HFFc6 (cell line): ENCODE measurements at regions not wholly inside any gene's neighbourhood (a gene's known extent, or its start where the extent isn't known, plus 50 kb on each side); places are given as distances from the start of the nearest gene placed in this dataset.

Experiments
- DNase-seq: peaks from one replicate; pipeline ENCODE4 v3.0.0-alpha.2; 2018
- H3K27ac Mint-ChIP-seq: 2 replicates; pipeline ENCODE4 v1.8.0; 2020; ENCODE audit warnings: mild to moderate bottlenecking, mixed read lengths
- H3K27me3 Mint-ChIP-seq: 2 replicates; pipeline ENCODE4 v1.8.0; 2021; ENCODE audit warnings: mild to moderate bottlenecking, moderate library complexity, mixed read lengths; ENCODE audit not compliant: insufficient read depth
- H3K36me3 Mint-ChIP-seq: 2 replicates; pipeline ENCODE4 v1.8.0; 2021; ENCODE audit warnings: low read depth, mixed read lengths
- H3K4me1 Mint-ChIP-seq: 2 replicates; pipeline ENCODE4 v1.8.0; 2020; ENCODE audit warnings: low read depth, mixed read lengths
- H3K4me3 Mint-ChIP-seq: 2 replicates; pipeline ENCODE4 v1.8.0; 2020; ENCODE audit warnings: mild to moderate bottlenecking, moderate library complexity, mixed read lengths
- H3K9me3 Mint-ChIP-seq: 2 replicates; pipeline ENCODE4 v1.8.0; 2020; ENCODE audit warnings: mild to moderate bottlenecking, mixed read lengths
- TF ChIP-seq, protein P1 (sequence below): fragments of 200-600 bp; sonication (generic); IDR thresholded peaks from 2 replicates; pipeline ENCODE4 v1.5.0; 2021; ENCODE audit warnings: antibody characterized with exemption, mild to moderate bottlenecking

- DNase-seq: no peak
- Mint-ChIP-seq H3K27ac (no peak overlapping the region), H3K9me3 (peaks cover 41% of the 10 kb centered on the region), H3K27me3 (no peaks in the 10 kb centered on the region), H3K4me3 (no peak overlapping the region), H3K4me1 (no peaks in the 10 kb centered on the region), H3K36me3 (peaks cover 3% of the 10 kb centered on the region; the same call in 1 of the 2 replicates)
- TF ChIP-seq, protein P1, sequence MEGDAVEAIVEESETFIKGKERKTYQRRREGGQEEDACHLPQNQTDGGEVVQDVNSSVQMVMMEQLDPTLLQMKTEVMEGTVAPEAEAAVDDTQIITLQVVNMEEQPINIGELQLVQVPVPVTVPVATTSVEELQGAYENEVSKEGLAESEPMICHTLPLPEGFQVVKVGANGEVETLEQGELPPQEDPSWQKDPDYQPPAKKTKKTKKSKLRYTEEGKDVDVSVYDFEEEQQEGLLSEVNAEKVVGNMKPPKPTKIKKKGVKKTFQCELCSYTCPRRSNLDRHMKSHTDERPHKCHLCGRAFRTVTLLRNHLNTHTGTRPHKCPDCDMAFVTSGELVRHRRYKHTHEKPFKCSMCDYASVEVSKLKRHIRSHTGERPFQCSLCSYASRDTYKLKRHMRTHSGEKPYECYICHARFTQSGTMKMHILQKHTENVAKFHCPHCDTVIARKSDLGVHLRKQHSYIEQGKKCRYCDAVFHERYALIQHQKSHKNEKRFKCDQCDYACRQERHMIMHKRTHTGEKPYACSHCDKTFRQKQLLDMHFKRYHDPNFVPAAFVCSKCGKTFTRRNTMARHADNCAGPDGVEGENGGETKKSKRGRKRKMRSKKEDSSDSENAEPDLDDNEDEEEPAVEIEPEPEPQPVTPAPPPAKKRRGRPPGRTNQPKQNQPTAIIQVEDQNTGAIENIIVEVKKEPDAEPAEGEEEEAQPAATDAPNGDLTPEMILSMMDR: no peak
These were observed 196.8 kb upstream of the TOX3 start for GRCh38 chr16:52743707-52744106.

DNA sequence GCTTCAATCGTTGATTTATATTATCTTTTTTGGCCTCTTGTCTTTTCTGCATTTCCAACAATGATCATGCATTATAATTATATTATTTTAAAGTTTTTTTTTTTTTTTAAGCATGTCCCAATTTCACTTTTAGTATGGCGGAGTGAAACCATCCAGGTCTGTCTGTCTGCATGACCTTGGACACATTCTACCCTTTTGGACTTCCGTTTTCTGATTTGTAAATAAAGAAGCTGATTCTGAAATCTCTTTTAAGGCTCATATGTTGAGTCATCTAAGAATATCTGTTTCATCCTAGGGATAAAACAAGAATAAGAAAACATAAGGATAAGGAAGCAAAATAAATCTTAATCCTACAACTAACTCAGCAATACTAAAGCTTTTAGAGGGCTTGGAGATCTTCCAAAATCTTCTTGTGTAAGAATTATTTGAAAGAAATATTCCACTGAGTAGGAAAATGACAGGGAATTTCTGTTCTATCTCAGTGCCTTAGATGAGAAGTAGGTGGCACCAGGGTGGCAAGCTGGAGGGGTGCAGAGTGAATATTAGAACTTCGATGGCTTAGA lies 195.7 kb upstream of the TOX3 start:
- no peak overlapping the region for H3K27ac Mint-ChIP-seq
- DNase-seq: no peak
- H3K9me3 Mint-ChIP-seq: peaks cover 49% of the 10 kb centered on the region
- no peaks in the 10 kb centered on the region for H3K27me3 Mint-ChIP-seq
- H3K36me3 Mint-ChIP-seq: peaks cover 3% of the 10 kb centered on the region; the same call in 1 of the 2 replicates
- TF ChIP-seq, protein P1: no peak
- no peaks in the 10 kb centered on the region for H3K4me1 Mint-ChIP-seq
- H3K4me3 Mint-ChIP-seq: no peak overlapping the region

GRCh38 chr16:52742052-52742451 lies 195.1 kb upstream of the TOX3 start:
- Mint-ChIP-seq H3K4me1 (no peaks in the 10 kb centered on the region), H3K9me3 (peaks cover 42% of the 10 kb centered on the region), H3K27me3 (no peaks in the 10 kb centered on the region), H3K36me3 (peaks cover 3% of the 10 kb centered on the region; the same call in 1 of the 2 replicates), H3K4me3 (no peak overlapping the region), H3K27ac (no peak overlapping the region)
- TF ChIP-seq, protein P1: no peak
- no peak for DNase-seq

- Mint-ChIP-seq H3K4me1 (no peaks in the 10 kb centered on the region), H3K9me3 (peaks cover 37% of the 10 kb centered on the region)
These were observed 194.4 kb upstream of the TOX3 start for GRCh38 chr16:52741351-52741750.

GRCh38 chr16:52740766-52741165 lies 193.8 kb upstream of the TOX3 start:
- Mint-ChIP-seq H3K4me1 (no peaks in the 10 kb centered on the region), H3K36me3 (peaks cover 3% of the 10 kb centered on the region; the same call in 1 of the 2 replicates), H3K27ac (no peak overlapping the region), H3K9me3 (peaks cover 40% of the 10 kb centered on the region), H3K4me3 (no peak overlapping the region), H3K27me3 (no peaks in the 10 kb centered on the region)
- DNase-seq: no peak
- TF ChIP-seq, protein P1: no peak

More at GRCh38 chr16:52741351-52741750, 194.4 kb upstream of the TOX3 start:
- TF ChIP-seq, protein P1: no peak
- DNase-seq: no peak
- H3K27ac Mint-ChIP-seq: no peak overlapping the region
- peaks cover 3% of the 10 kb centered on the region; the same call in 1 of the 2 replicates for H3K36me3 Mint-ChIP-seq
- no peaks in the 10 kb centered on the region for H3K27me3 Mint-ChIP-seq
- no peak overlapping the region for H3K4me3 Mint-ChIP-seq
